H9 (cell line): ENCODE measurements at regions not wholly inside any gene's neighbourhood (a gene's known extent, or its start where the extent isn't known, plus 50 kb on each side); places are given as distances from the start of the nearest gene placed in this dataset.
A peak's percentile ranks its signal among the peaks of the same experiment; 100 is the strongest.

Experiments used
- DNase-seq: peaks from one replicate; pipeline ENCODE4 v3.0.0-alpha.2; 2017
- H2AFZ ChIP-seq: one replicate; pipeline ENCODE4 v1.6.1; 2013; ENCODE audit warnings: mild to moderate bottlenecking, low read length, control low read depth, moderate library complexity
- H2AK5ac ChIP-seq: 2 replicates; pipeline ENCODE4 v1.6.1; 2013; ENCODE audit warnings: low read length, control low read depth, mixed read lengths; ENCODE audit not compliant: insufficient read length
- H2BK120ac ChIP-seq: one replicate; pipeline ENCODE4 v1.6.1; 2013; ENCODE audit warnings: low read depth, mild to moderate bottlenecking, low read length, control low read depth, inconsistent platforms; ENCODE audit not compliant: poor library complexity, severe bottlenecking
- H2BK12ac ChIP-seq: 2 replicates; pipeline ENCODE4 v1.6.1; 2013; ENCODE audit warnings: low read length, control low read depth, mixed read lengths, low read depth; ENCODE audit not compliant: insufficient read length
- H2BK15ac ChIP-seq: 2 replicates; pipeline ENCODE4 v1.6.1; 2013; ENCODE audit warnings: low read depth, low read length, control low read depth
- H2BK20ac ChIP-seq: one replicate; pipeline ENCODE4 v1.6.1; 2013; ENCODE audit warnings: low read depth, mild to moderate bottlenecking, low read length, control low read depth, inconsistent platforms; ENCODE audit not compliant: poor library complexity, severe bottlenecking
- H2BK5ac ChIP-seq: 2 replicates; pipeline ENCODE4 v1.6.1; 2013; ENCODE audit warnings: low read length, control low read depth, mixed read lengths; ENCODE audit not compliant: insufficient read length
- H3K14ac ChIP-seq: 2 replicates; pipeline ENCODE4 v1.6.1; 2013; ENCODE audit warnings: low read length, control low read depth; ENCODE audit not compliant: insufficient read depth
- H3K18ac ChIP-seq: 2 replicates; pipeline ENCODE4 v1.6.1; 2013; ENCODE audit warnings: low read depth, mild to moderate bottlenecking, mixed read lengths, low read length, control low read depth; ENCODE audit not compliant: insufficient read length
- H3K23ac ChIP-seq: 2 replicates; pipeline ENCODE4 v1.6.1; 2013; ENCODE audit warnings: low read length, control low read depth, mixed read lengths, low read depth; ENCODE audit not compliant: insufficient read length
- H3K23me2 ChIP-seq: 2 replicates; pipeline ENCODE4 v1.6.1; 2013; ENCODE audit warnings: low read depth, mild to moderate bottlenecking, mixed read lengths, low read length, control low read depth; ENCODE audit not compliant: insufficient read length, poor library complexity, severe bottlenecking
- H3K27ac ChIP-seq: 2 replicates; pipeline ENCODE4 v1.5.1; 2013; ENCODE audit warnings: low read length, control low read depth, mixed read lengths, low read depth; ENCODE audit not compliant: insufficient read length
- H3K27me3 ChIP-seq: 2 replicates; pipeline ENCODE4 v1.6.1; 2013; ENCODE audit warnings: low read length, control low read depth, inconsistent platforms; ENCODE audit not compliant: insufficient read depth
- H3K4ac ChIP-seq: 2 replicates; pipeline ENCODE4 v1.6.1; 2013; ENCODE audit warnings: low read depth, mild to moderate bottlenecking, control low read depth, inconsistent platforms, low read length, moderate library complexity
- H3K4me1 ChIP-seq: 2 replicates; pipeline ENCODE4 v1.6.1; 2013; ENCODE audit warnings: low read length, control low read depth, inconsistent platforms; ENCODE audit not compliant: insufficient read depth
- H3K4me2 ChIP-seq: 2 replicates; pipeline ENCODE4 v1.6.1; 2013; ENCODE audit warnings: low read length, control low read depth, mixed read lengths; ENCODE audit not compliant: insufficient read length, insufficient read depth
- H3K56ac ChIP-seq: 2 replicates; pipeline ENCODE4 v1.6.1; 2013; ENCODE audit warnings: low read depth, mild to moderate bottlenecking, mixed read lengths, low read length, control low read depth; ENCODE audit not compliant: insufficient read length
- H3K79me1 ChIP-seq: 2 replicates; pipeline ENCODE4 v1.6.1; 2013; ENCODE audit warnings: low read depth, mild to moderate bottlenecking, moderate library complexity, low read length, control low read depth, inconsistent platforms; ENCODE audit not compliant: insufficient read depth, poor library complexity, severe bottlenecking
- H3K79me2 ChIP-seq: 2 replicates; pipeline ENCODE4 v1.6.1; 2013; ENCODE audit warnings: low read length, control low read depth, inconsistent platforms; ENCODE audit not compliant: insufficient read depth
- H3K9ac ChIP-seq: 2 replicates; pipeline ENCODE4 v1.6.1; 2013; ENCODE audit warnings: low read length, control low read depth, mixed read lengths; ENCODE audit not compliant: insufficient read length; ENCODE audit errors: extremely low read depth
- H3K9me3 ChIP-seq: one replicate; pipeline ENCODE4 v1.6.1; 2013; ENCODE audit warnings: low read depth, low read length, inconsistent platforms; ENCODE audit not compliant: control insufficient read depth
- H3T11ph ChIP-seq: one replicate; pipeline ENCODE4 v1.6.1; 2013; ENCODE audit warnings: mild to moderate bottlenecking, low read length, control low read depth, inconsistent platforms
- H4K20me1 ChIP-seq: one replicate; pipeline ENCODE4 v1.6.1; 2013; ENCODE audit not compliant: control insufficient read depth, insufficient read length, insufficient read depth
- H4K5ac ChIP-seq: 2 replicates; pipeline ENCODE4 v1.6.1; 2013; ENCODE audit warnings: low read depth, mild to moderate bottlenecking, mixed read lengths, low read length, control low read depth; ENCODE audit not compliant: insufficient read length
- H4K8ac ChIP-seq: replicated peaks from 2 replicates; pipeline ENCODE4 v1.6.1; 2013; ENCODE audit warnings: low read length, control low read depth, mixed read lengths, low read depth; ENCODE audit not compliant: insufficient read length
- H4K91ac ChIP-seq: 2 replicates; pipeline ENCODE4 v1.6.1; 2013; ENCODE audit warnings: low read depth, mild to moderate bottlenecking, moderate library complexity, mixed read lengths, low read length, control low read depth; ENCODE audit not compliant: insufficient read length
- H3K27ac Mint-ChIP-seq, 3 experiments: 2 replicates in 2 of 3; 3 replicates in 1 of 3; pipeline ENCODE4 v1.8.0; 2020 to 2021; ENCODE audit warnings: mixed read lengths in 3 of 3, mild to moderate bottlenecking in 1 of 3, moderate library complexity in 1 of 3
- H3K27me3 Mint-ChIP-seq: 2 replicates; pipeline ENCODE4 v1.8.0; 2021; ENCODE audit warnings: low read depth, mild to moderate bottlenecking, moderate library complexity, mixed read lengths
- H3K36me3 Mint-ChIP-seq, 3 experiments: 2 replicates in 2 of 3; 3 replicates in 1 of 3; pipeline ENCODE4 v1.8.0; 2020 to 2021; ENCODE audit warnings: low read depth in 3 of 3, mixed read lengths in 3 of 3; ENCODE audit not compliant: insufficient read depth in 1 of 3
- H3K4me1 Mint-ChIP-seq, 2 experiments: 2 replicates each; pipeline ENCODE4 v1.8.0; 2020; ENCODE audit warnings: mixed read lengths in 2 of 2
- H3K4me3 Mint-ChIP-seq, 2 experiments: 2 replicates in 1 of 2; 3 replicates in 1 of 2; pipeline ENCODE4 v1.8.0; 2020 to 2021; ENCODE audit warnings: mild to moderate bottlenecking in 2 of 2, mixed read lengths in 2 of 2, moderate library complexity in 1 of 2
- H3K9me3 Mint-ChIP-seq, 2 experiments: 2 replicates in 1 of 2; 3 replicates in 1 of 2; pipeline ENCODE4 v1.8.0; 2020; ENCODE audit warnings: mild to moderate bottlenecking in 2 of 2, mixed read lengths in 2 of 2, moderate library complexity in 1 of 2
- WGBS: extraction: QIAGEN DNeasy Blood & Tissue Kit; methylation state at CpG from one replicate; pipeline ENCODE4 v1.1.7; 2013; ENCODE audit warnings: missing lambda C conversion rate, low lambda C conversion rate, mixed read lengths; ENCODE audit not compliant: insufficient read length; ENCODE audit errors: extremely low coverage; 5-methylcytosine and 5-hydroxymethylcytosine counted together
- TF ChIP-seq, protein P1 (sequence below): fragments of 200-600 bp; sonication (generic); conservative IDR thresholded peaks from 3 replicates; pipeline ENCODE4 v1.8.0; 2021; ENCODE audit warnings: antibody characterized with exemption, mild to moderate bottlenecking

DNA sequence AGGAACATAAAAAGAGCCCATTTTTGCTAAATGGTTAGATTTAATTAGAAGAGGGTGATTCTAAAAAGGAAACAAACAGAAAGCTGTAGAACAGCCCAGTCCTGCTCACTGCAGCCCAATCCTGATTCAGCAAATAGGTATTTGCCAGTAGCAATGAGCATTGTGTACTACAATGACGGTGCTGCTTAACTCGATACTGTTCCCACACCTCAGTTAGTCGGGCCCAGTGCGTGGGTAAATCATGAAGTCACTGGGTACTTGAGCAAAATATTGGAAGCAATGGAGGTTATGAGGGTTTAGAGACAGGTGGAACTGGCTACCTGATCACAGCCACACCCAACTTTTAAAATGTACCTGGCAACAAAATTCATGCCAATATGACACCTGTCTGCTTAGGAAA lies 101.5 kb upstream of the ADGRL2 start:
- H3K79me1 ChIP-seq, result no peaks in the 10 kb centered on the region
- no peak overlapping the region for H2AFZ ChIP-seq
- H3K23me2 ChIP-seq, result no peaks in the 10 kb centered on the region
- Mint-ChIP-seq H3K27ac (peak overlapping the region in 2 of 3 experiments; percentile 60 to 86; a peak in 4 of 7 replicates), H3K4me3 (no peak overlapping the region), H3K36me3 (peaks cover 0 to 7% (median 0%) of the 10 kb centered on the region in 3 experiments; a peak in 3 of 7 replicates), H3K4me1 (peaks cover 33 to 37% of the 10 kb centered on the region in 2 experiments), H3K27me3 (no peaks in the 10 kb centered on the region), H3K9me3 (peaks cover 0 to 3% of the 10 kb centered on the region in 2 experiments; a peak in 1 of 5 replicates)
- no peaks in the 10 kb centered on the region for H4K20me1 ChIP-seq
- H2BK5ac ChIP-seq, result no peak overlapping the region
- TF ChIP-seq, protein P1, sequence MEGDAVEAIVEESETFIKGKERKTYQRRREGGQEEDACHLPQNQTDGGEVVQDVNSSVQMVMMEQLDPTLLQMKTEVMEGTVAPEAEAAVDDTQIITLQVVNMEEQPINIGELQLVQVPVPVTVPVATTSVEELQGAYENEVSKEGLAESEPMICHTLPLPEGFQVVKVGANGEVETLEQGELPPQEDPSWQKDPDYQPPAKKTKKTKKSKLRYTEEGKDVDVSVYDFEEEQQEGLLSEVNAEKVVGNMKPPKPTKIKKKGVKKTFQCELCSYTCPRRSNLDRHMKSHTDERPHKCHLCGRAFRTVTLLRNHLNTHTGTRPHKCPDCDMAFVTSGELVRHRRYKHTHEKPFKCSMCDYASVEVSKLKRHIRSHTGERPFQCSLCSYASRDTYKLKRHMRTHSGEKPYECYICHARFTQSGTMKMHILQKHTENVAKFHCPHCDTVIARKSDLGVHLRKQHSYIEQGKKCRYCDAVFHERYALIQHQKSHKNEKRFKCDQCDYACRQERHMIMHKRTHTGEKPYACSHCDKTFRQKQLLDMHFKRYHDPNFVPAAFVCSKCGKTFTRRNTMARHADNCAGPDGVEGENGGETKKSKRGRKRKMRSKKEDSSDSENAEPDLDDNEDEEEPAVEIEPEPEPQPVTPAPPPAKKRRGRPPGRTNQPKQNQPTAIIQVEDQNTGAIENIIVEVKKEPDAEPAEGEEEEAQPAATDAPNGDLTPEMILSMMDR, result no peak
- H3K9ac ChIP-seq, result no peak overlapping the region
- peaks cover 9% of the 10 kb centered on the region; the same call in 1 of the 2 replicates for H3K4me1 ChIP-seq
- no peak overlapping the region for H4K8ac ChIP-seq
- H2BK12ac ChIP-seq, result no peak overlapping the region
- H2AK5ac ChIP-seq, result no peak overlapping the region
- no peak for DNase-seq
- H2BK20ac ChIP-seq, result no peak overlapping the region
- H3K9me3 ChIP-seq, result no peaks in the 10 kb centered on the region
- no peak overlapping the region for H3K23ac ChIP-seq
- H3K27ac ChIP-seq, result peak overlapping the region; percentile 27
- H3K4ac ChIP-seq, result no peak overlapping the region
- H3K4me2 ChIP-seq, result no peak overlapping the region
- H3K56ac ChIP-seq, result no peak overlapping the region
- H4K5ac ChIP-seq, result no peak overlapping the region
- no peaks in the 10 kb centered on the region for H3K79me2 ChIP-seq
- H3K18ac ChIP-seq, result no peak overlapping the region
- no peak overlapping the region for H2BK15ac ChIP-seq
- no peak overlapping the region for H4K91ac ChIP-seq
- no peak overlapping the region for H3T11ph ChIP-seq
- no peaks in the 10 kb centered on the region for H3K27me3 ChIP-seq
- no CpG with 5 or more reads among the region's 4 CpGs for WGBS
- H3K14ac ChIP-seq, result no peak overlapping the region
- H2BK120ac ChIP-seq, result no peak overlapping the region
